NCI-H1694 (cell line): ENCODE measurements at regions not wholly inside any gene's neighbourhood (a gene's known extent, or its start where the extent isn't known, plus 50 kb on each side); places are given as distances from the start of the nearest gene placed in this dataset.

Experiments
- DNase-seq: peaks from one replicate; lab custom pipeline; 2025; lab: John Stamatoyannopoulos, UW

DNA sequence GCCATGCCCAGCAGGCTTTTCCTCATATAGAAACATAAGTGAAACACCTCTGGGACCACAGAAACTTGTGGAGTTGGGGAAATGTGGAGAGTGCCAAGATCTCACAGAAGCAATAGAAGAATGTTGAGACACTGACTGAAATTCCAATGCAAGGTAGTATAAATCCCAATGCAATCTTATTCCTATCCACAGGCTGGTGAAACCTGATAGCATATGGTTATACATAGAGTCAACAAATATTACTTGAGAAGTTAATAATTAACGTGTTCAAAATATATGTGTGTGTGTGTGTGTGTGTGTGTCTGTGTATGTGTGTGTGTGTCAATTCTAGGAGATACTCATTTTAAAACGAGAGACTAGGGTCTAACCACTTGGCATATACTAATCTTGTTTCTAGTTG is 776.8 kb upstream of the ACVR2A start:
- no peak for DNase-seq

DNA sequence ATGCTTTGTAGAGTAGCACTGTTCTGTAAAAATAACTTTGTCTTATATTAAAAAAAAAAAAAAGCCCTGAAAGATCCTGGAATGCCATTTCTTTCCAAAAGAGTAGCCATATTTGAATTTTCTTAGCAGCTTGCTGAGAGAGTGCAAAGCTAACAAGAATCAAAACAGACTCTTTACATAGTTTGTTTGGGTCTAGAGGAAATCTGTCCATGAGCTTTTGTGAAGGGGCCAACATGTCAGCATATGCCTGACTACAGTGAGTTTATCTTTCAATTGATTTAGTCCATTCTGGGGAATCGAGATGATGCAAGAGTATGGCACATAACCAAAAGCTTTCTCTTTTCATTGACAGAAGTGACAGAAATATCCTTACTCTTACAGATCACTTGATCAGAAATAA is 777.7 kb upstream of the ACVR2A start:
- DNase-seq, result no peak

DNA sequence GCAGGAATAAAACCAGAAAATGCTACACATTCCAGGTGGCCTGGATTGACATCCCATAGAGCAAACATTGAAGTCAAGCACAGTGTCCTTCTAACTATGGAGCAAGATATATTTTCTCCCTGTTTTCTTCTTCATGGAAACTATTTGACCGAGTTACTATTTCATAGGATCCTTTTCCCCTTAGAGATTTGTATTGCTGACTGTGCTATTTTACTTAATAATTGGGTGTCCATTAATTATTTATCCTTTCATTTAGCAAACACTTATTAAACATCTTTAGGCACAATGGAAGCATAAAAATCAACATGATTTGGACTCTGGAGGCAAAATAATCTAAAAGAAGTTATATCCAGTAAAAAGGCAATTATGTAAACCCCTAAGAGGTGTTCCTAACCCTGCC is 782.8 kb upstream of the ACVR2A start:
- no peak for DNase-seq

DNA sequence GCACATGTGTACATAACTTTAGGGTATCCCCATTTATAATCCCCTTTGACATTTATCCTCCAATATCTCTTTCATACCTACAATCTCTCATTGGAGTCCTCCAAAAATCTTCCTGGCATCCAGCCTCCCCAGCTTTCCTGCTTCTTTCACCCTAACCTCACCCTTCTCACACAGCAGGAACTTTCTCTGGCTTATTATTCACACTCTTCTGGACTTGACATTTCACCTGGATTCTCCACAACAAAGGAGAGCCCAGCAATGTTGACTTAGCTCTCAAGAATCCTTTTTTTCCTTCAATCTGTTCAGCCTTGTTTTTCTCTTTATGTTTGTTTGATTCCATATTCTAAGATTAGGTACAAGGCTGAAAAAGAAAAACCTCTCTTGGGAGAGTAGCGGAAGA is 783.6 kb upstream of the ACVR2A start:
- DNase-seq, result no peak

DNA sequence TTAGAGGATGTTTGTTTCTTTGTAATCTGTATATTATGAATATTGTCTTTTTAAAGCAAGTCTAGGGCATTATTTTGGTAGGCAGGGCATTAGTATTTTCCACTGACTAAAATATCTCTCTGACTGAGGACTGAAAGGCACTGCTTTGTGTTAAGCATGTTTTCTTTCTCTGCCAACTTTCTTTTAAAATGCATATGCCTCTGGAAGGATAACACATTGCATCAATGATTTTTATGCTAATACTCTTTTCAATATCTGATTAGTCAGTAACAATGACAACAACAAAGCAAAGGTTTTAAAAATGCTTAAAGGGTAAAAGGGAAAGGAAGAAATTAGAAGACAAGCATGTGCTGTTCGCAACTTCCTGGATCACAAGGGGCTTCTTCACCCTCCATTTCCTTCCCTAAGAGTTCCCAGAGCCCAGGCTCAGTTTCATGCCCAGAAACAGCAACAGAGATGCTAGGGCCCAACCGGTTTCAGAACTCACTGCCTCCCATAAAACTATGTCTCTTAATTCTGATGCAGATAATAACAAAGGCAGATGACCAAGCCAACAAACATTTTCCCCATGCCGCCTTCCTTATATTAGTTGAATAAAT is 786.8 kb upstream of the ACVR2A start:
- DNase-seq, result no peak

DNA sequence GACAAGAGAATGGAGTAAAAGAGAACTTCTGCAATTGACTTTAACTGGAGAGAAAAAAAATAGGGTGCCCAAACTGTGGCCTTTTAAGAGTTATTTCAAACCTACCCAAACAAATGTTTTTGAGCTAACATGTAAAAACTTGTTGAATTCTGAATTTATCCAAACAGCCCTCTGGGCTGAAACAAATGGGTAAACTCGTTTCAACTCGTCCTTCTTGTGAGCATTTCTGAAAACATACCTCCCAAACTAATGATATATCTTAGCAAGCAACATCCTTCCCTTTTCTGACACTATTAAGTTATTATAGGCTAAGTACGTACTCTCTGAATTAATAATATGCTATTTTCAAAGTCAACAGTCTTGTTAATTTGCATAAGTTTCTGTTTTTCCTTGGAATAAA is 793.0 kb upstream of the ACVR2A start:
- peak; percentile 23 for DNase-seq

DNA sequence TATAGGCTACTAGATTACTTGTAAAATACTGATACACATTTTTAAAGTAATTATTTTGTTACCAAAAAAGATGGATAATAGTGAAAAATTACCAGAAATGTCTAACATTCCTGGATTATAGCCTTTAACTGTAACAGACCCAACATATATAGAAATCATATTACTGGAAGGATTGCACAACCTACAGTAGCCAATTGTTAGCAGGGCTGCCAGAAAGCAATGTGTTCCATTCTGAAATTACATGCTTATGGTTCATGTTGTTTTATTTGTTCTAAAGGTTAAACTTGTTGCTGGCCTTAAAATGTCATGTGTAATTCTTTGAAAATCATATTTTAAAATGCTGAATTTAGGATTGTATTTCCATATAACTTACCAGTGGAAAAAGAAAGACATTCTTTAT is 793.6 kb upstream of the ACVR2A start:
- no peak for DNase-seq

DNA sequence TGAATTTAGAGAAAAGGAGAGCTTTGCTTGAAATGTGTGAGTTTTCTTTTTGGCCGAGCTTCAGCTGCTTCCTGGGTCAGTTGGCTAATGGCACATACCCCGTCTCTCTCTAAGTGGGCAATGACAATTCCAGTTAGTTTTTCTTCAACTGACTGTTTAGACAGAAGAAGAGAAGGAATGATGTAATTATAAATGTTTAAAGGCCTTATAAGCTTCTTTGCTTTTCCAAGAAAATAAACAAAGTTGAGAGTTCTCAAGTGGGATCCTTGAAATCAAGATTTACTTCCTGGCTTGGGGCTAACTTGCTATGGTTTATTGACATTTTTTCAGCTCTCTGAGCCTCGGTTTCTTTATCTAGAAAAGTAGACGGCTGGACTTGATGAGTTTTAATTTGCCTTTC is 794.9 kb upstream of the ACVR2A start:
- no peak for DNase-seq

DNA sequence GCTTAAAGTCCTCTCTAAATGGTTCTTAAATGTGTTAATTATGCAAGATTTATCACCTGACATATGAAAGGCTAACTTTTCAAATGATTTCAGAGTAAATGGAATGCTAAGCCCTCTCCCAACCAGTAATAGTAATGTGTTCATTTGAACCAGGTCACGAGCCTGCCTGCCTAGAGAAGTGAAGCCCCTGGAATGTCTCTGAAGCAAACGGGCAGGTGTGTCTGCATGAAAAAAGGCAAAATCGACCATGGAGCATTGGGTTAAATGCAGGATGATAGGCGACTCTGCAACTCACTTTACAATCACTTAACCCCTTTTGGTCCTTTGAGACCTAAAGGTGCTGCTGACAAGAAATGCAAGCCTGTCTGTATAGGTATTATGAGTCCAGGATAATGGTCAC is 798.4 kb upstream of the ACVR2A start:
- no peak for DNase-seq

DNA sequence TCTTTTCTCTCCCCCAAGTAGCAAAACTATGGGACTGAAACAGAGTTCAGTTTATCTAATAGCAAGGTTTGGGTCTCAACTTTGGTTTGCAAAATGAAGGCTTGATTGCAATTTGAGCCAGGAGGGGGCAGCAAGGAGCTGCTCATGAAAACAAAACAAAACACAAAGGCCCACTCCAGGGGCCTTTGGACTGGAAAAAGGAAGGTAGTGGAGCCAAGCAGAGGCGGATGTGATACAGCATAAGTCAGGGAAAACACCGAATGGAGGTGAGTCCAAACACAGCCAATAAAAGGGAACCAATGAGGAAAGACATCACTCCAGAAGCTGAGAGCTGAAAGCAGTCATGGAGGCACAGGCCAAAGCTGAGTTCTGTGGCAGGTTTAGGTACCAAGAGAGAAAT is 799.7 kb upstream of the ACVR2A start:
- peak; percentile 15 for DNase-seq

DNA sequence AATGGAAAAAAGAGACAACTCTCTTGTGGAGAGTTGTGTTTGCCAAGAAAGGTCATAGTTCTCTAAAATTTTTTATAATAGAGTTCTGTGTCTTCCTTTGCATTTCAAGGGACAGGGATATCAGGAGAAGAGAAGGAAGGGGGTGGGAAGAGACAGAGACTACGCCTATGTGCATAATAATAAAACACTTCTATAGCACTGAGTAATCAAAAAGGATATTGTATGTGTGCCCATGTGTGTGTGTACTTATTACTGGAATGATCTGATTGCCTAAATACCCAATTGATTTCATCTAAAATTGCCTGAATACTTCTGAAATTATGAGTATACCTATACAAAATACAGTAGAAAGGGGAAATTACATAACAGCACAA is 803.7 kb upstream of the ACVR2A start:
- no peak for DNase-seq

DNA sequence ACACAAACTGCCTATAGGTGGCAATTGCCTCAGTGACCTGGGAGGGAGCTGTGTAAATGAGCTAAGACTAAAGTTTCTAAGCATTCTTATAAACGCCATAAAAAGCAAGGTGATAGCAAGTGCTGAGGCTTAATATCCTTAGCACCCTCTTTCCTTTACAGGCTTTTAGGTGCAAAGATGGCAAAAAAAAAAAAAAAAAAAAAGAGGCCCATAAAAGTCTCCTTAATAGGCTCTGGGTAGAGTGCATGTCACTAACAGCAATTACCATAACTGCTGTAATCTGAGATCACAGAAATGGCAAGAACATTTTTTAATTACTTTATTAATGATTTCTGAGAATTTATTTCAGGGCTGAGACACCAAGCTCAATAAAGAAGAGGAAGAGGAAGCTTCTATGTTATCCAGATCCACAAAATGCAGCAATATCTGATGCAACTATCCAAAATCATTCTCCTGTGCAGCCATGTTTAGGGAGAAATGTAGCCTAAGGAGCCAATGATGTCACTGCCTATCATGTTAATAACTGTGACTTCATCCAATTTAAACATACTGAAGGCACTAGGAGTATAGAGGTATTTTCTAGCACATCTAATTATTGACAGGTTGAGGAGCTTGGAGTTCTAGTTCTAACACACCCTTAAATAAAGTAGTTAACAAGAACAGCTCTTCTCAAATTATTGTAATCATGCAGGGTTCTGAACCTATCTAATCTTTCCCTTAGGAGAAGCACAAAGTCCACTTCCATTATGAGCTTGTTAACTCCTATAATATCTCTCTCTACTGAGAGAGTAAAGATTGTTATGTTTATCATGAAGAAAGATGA is 804.3 kb upstream of the ACVR2A start:
- DNase-seq, result no peak

DNA sequence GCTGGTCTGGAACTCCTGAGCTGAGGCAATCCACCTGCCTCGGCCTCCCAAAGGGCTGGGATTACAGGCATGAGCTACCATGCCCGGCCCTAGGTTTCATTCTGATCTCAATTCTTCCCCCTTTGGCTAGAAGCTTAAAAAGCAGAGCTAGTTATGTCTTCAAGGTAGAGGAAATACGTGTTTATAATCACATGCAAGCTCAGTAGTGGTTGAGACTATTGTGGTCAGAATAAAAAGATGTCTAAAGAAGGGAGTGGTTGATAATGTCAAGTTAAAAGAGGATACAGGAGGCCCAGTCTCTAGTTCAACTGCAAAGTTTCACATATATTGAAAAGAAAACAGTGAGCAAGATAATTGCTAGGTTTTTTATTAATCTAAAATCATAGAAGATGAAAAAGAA is 807.8 kb upstream of the ACVR2A start:
- no peak for DNase-seq

DNA sequence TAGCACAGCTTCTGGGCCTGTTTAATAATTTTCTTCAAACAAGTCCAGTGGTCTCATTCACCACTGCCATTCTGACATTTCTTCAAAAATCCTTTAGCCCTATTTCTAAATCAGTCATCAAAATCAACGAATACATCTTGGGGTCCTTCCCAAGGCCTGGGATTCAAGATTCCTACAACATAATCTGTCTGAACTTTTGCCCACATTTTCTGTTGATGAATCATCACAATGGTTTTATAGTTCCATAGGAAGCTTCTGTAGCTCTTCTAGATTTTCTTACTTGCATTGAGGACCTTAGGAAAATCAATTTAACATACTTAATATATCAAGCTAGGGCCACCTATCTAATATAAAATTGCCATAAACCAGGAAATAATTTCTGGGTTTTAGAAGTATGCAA is 811.8 kb upstream of the ACVR2A start:
- DNase-seq, result no peak

DNA sequence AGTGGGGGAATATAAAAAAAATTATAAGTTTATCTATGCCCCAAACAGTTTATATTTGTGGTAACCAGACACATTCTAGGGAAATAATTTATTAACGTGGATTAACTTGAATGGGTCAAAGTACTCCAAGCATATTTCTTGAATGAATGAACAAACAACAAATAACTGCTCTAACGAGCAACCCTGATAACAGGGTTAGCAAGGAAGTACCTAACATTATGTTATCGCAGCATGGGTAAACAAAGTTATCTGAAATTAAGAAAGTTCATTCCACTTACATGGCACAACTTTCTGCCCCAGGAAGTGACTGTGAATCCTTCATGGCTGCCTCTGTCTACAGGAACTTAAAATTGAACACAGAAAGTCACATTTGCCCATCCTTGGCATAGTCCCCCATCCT is 812.9 kb upstream of the ACVR2A start:
- no peak for DNase-seq

DNA sequence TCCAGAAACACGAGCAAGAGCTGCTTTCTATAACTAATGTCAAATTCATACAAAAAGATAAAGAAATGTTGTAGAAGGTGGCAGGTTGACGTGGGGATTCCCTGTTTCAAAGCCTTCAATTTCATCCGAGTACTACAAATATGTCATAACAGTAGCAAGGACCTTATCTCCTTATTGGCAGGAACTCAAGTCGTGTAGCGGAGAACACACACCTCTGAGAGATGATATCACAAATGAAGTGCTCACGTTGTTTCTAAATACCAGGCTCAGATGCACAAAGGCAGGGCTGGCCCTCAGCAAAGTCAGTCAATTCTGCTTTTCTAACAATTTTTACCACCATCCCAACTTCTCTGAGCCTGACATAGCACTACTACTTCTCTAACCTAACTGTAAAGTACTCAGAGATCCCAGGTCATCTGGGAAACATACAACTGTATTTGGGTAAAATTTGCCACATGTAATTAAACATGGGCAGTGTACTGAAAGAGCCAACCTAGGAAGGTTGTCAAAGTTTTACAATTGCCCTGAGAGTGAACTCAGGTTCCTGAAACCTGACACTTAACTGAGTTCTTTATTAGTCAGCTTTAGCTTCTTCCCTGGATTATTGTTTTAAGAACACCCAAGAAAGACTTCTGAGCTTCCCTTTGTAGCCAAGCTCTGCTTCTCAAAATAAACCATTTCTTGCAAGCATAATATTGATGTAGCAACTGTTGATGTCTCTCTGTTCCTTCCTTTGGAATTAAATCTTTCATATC is 813.7 kb upstream of the ACVR2A start:
- no peak for DNase-seq

DNA sequence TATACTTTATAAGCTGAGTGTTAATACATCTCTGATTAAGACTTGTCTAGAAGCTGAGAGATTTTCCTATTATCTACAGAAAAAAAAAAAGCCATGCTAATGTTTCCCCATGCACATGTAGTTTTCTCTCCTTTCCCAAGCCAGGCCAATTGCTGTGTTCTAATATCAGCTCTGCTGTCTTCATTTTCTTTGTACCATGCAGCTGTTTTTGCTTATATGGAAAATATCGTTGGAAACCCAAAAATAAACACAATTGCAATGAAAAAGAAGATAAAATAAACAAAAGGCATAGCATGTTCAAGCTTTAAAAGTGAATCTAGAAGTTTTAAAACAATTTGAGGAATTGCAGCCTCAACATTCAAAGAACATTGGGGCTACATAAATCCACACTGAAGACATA is 817.4 kb upstream of the ACVR2A start:
- DNase-seq, result no peak

DNA sequence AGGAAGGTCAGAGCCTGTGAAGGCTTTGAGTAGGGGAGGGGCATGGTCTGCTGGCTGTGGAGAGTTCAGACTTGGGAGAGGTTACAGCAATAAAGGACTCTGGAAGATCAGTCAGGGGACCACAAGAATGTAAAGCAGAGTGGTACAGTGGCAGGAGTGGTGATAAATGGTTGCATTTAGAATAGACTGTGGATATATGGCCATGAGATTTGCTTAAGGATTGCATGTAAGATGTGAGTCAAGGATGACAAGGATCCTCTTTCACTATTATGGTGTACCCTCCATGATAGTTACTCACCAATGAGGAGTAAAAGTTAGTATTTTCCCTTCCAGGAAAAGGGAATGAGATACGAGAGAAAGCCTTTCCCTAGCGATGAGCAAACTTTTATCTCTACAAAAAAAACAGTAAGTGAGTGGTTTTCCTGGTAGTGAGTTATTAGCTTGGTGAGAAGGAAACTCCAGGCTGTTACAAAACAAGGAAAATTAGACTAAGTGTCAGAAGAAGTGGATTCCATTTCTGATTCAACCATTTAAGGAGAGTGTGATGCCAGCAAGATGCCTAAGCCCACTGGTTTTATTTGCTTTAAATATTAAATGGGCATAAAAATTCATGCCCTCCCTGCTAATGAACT is 818.0 kb upstream of the ACVR2A start:
- DNase-seq, result no peak

DNA sequence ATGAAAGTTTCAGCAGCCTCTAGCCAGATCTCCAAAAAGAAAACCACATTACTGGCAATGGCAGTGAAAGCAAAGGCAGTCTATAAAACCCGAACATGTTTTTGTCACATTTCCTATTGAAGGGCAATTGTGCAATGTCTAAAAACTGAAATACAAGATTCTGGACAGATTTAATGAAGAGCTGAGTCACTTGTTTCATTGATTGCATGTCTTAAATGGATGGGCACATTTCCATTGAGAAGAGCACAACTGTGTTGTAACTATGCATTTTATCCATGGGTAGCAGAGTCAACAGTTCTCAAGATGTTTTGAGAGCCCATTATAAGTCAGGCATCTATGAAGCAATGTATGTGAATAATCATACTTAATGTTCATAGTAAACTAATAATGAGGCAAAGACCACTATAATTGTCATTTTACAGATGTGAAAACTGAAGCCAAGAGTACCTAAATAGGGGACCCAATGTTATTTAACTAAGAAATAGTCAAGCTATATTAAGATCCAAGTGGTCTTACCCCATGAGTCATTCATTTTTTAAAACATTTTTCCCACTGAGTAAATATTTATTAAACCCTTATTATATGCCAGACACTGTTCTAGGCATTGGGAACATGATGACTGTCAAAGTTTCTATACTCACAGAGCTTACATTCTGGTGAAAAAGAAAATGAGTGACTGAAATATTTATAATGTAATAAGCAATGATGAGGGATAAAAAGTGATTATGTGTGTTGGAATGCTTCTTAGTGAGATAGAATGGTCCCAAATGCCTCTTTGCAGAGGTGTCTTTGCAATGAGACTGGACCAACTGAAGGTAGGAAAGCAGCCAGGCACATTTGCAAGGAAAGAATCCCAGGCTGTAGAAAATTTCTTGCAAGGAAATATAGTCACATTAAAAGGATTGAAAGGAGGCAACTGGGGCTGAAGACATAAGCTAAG is 818.9 kb upstream of the ACVR2A start:
- no peak for DNase-seq

DNA sequence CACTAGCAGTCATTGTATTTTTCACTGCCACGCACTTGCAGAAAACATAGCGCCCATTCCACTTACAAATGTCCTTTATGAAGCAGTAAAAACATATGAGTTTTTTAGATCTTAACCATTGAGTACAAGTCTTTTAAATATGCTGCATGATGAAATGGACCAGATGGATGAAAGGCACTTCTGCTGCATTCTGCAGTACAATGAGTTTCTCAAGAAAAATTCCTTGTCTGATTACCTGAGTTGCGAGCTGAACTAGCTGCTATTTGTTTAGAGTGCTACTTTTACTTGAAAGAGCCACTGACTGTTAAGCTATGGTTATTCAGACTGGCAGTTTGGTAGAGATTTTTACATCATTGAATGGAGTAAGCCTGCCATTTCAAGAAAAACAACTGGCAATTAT is 825.5 kb upstream of the ACVR2A start:
- DNase-seq, result no peak

DNA sequence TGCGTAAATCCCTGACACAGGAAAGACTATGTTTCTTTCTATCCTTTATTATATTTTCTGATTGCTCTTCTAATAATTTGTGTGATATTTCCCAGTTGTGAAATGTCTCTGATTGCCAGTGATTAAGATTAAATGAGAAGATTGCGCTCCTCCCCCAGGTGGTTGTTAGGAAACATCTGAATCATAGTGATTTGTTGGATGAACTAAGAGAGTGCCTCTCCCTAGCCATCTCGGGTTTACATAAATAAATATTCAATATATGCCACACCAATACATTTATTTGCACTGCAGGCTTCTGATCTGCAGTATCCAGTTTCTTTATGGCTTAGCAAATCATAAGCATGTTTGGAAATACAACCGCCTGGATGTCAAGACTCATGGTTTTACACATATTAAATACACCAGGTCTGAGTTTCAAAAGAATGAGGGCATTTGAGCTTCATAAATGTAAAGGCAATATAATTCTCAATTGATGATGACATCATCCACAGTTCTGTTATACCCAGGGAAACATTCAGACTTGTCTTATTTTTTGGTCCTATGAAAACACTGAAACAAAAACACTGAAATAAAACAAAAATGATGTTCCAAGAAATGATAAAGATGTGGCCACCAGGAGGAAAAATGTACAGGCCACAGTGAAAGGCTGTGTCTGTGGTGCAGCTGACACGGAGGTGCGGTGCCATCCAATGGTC is 826.7 kb upstream of the ACVR2A start:
- DNase-seq, result no peak
